Keratinocyte (primary cell): ENCODE measurements at regions not wholly inside any gene's neighbourhood (a gene's known extent, or its start where the extent isn't known, plus 50 kb on each side); places are given as distances from the start of the nearest gene placed in this dataset.

Source experiments
- CTCF ChIP-seq, 3 experiments: IDR thresholded peaks in 1 of 3; conservative IDR thresholded peaks in 1 of 3; optimal IDR thresholded peaks in 1 of 3; 2 replicates in 2 of 3; 3 replicates in 1 of 3; pipeline versions ENCODE3 to v1.5.1; 2011; ENCODE audit warnings: low read length in 3 of 3, mild to moderate bottlenecking in 3 of 3, moderate library complexity in 2 of 3, control low read depth in 1 of 3, inconsistent platforms in 1 of 3; ENCODE audit not compliant: insufficient read depth in 2 of 3; ENCODE audit errors: extremely low read depth in 1 of 3
- EZH2 ChIP-seq: IDR thresholded peaks from one replicate; pipeline ENCODE4 v1.6.1; 2012; ENCODE audit warnings: inconsistent platforms, mild to moderate bottlenecking, low read length, moderate library complexity

- TF ChIP-seq CTCF (optimal IDR thresholded peaks at IDR 0.05 in 1 of 3, IDR thresholded peaks at IDR 0.05 in 1 of 3, conservative IDR thresholded peaks at IDR 0.05 in 1 of 3; ENCODE audit: extremely low read depth in 1 of 3, insufficient read depth in 2 of 3, low read length in 3 of 3) (no peak), EZH2 (no peak)
These were observed 224.4 kb downstream of the C7orf25 start for GRCh38 chr7:42687211-42688055.
